Stomach (tissue), 8 donors: ENCODE measurements at regions not wholly inside any gene's neighbourhood (a gene's known extent, or its start where the extent isn't known, plus 50 kb on each side); places are given as distances from the start of the nearest gene placed in this dataset.
"Not testable (repeated sequence)": the region's sequence is repeated elsewhere in the genome, so short reads cannot be mapped to it uniquely, and the experiment has no call there.

Experiments used
- DNase-seq, 2 donors: peaks; one replicate each; pipeline versions ENCODE4 v3.0.0 to v3.0.0-alpha.2; 2013 to 2019
- H3K27ac ChIP-seq, 5 donors: fragments of 200-600 bp in 4 of 5; sonication (generic) in 4 of 5; one replicate each; pipeline ENCODE4 v1.5.1; 2013 to 2019; ENCODE audit warnings: mild to moderate bottlenecking in 1 of 5, moderate library complexity in 1 of 5
- H3K27me3 ChIP-seq, 3 donors: fragments of 200-600 bp; sonication (generic); one replicate each; pipeline ENCODE4 v1.5.1; 2017 to 2019; ENCODE audit warnings: mixed run types in 1 of 3
- H3K36me3 ChIP-seq, 4 donors: fragments of 200-600 bp; sonication (generic); 1 replicate in 3 of 4; 2 replicates in 1 of 4; pipeline ENCODE4 v1.5.1; 2016 to 2019
- H3K4me1 ChIP-seq, 4 donors: fragments of 200-600 bp; sonication (generic); one replicate each; pipeline ENCODE4 v1.5.1; 2016 to 2019
- H3K4me3 ChIP-seq, 4 donors: fragments of 200-600 bp; sonication (generic) in 3 of 4; one replicate each; pipeline ENCODE4 v1.5.1; 2016 to 2019; ENCODE audit warnings: mild to moderate bottlenecking in 1 of 4
- H3K9me3 ChIP-seq, 4 donors: fragments of 200-600 bp; sonication (generic); one replicate each; pipeline ENCODE4 v1.5.1; 2016 to 2019
- EP300 ChIP-seq: sonication (generic); formaldehyde crosslinking; IDR thresholded peaks from one replicate; pipeline ENCODE4 v1.6.1; 2017; ENCODE audit warnings: antibody characterized with exemption
- POLR2A ChIP-seq, 4 donors: fragments of 450-650 bp; IDR thresholded peaks; one replicate each; pipeline ENCODE4 v1.6.1; 2016; ENCODE audit warnings: antibody characterized with exemption in 4 of 4, control low read depth in 2 of 4, mild to moderate bottlenecking in 1 of 4, moderate library complexity in 1 of 4
- POLR2AphosphoS5 ChIP-seq, 3 donors: sonication (generic); formaldehyde crosslinking; IDR thresholded peaks; one replicate each; pipeline ENCODE4 v1.6.1; 2016; ENCODE audit warnings: antibody characterized with exemption in 3 of 3
- WGBS, 5 donors: extraction: QIAGEN DNeasy Blood & Tissue Kit in 3 of 5; methylation state at CpG; one replicate each; pipeline versions ENCODE4 v1.1.5 to v1.1.7; 2013 to 2018; 5-methylcytosine and 5-hydroxymethylcytosine counted together
- intact Hi-C: fragments of 100-400 bp; cut with DNase I; formaldehyde crosslinking; loops from one replicate; pipeline ENCODE4 v1.15.1; 2023; ENCODE audit warnings: low total_unique reads
- TF ChIP-seq, protein P1 (sequence below), 7 experiments: fragments of 450-650 bp in 4 of 7; fragments of 200-600 bp in 3 of 7; sonication (generic) in 3 of 7; IDR thresholded peaks; one replicate each; pipeline ENCODE4 v1.5.1; 2016 to 2019; ENCODE audit warnings: antibody characterized with exemption in 7 of 7, control low read depth in 2 of 7, mild to moderate bottlenecking in 1 of 7
- donor health status: healthy with polysubstance abuse.
- donor health status: Bipolar disorder and iron deficiency.
- donor health status: healthy.

DNA sequence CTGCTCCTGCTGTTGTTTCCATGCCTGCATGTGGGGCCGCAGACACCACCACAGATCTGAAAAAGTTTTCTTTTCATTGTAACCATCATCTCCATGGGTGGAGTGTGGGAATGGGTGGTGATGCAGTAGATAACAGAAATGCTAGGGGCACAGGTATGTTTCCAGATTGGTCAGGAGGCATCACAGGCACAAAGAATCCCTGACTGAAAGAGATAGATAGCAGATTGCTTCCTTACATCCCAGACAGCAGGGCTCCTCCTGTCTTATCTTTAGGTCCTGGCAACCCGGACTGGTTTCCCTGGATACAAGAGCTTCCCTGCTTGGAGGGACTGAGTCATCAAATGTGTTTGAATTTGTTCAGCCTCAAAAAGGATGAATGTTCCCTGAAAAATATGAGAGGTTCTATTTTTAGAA lies 1937.6 kb downstream of the PCDH9 start:
- Histone ChIP-seq H3K27ac (no peak overlapping the region), H3K36me3 (no peaks in the 10 kb centered on the region), H3K4me3 (no peak overlapping the region), H3K27me3 (no peaks in the 10 kb centered on the region), H3K4me1 (no peaks in the 10 kb centered on the region), H3K9me3 (no peaks in the 10 kb centered on the region)
- 39 to 52% (median 43%) methylated on average over 2 of the region's 2 CpGs for WGBS, 5 donors
- peak in 1 of 2 donors; percentile 46 for DNase-seq
- intact Hi-C loops, result no loop called here
- TF ChIP-seq POLR2AphosphoS5 (IDR thresholded peaks at IDR 0.05) (no peak), EP300 (no peak), POLR2A (IDR thresholded peaks at IDR 0.05) (no peak)
- TF ChIP-seq, protein P1, sequence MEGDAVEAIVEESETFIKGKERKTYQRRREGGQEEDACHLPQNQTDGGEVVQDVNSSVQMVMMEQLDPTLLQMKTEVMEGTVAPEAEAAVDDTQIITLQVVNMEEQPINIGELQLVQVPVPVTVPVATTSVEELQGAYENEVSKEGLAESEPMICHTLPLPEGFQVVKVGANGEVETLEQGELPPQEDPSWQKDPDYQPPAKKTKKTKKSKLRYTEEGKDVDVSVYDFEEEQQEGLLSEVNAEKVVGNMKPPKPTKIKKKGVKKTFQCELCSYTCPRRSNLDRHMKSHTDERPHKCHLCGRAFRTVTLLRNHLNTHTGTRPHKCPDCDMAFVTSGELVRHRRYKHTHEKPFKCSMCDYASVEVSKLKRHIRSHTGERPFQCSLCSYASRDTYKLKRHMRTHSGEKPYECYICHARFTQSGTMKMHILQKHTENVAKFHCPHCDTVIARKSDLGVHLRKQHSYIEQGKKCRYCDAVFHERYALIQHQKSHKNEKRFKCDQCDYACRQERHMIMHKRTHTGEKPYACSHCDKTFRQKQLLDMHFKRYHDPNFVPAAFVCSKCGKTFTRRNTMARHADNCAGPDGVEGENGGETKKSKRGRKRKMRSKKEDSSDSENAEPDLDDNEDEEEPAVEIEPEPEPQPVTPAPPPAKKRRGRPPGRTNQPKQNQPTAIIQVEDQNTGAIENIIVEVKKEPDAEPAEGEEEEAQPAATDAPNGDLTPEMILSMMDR (IDR thresholded peaks at IDR 0.05), result no peak

DNA sequence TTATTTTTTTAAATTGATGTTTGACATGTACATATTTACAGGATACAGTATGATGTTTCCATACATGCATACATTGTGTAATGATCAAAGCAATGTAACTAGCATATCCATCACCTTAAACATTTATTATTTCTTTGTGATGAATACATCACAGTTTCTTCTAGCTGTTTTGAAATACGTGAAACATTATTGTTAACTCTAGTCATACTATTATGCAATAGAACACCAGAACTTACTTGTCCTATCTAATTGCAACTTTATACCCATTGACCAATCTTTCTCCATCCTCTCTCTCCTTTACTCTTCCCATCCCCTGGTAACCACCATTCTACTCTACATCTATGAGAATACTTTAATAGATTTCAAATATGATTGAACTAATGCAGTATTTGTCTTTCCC lies 1942.7 kb downstream of the PCDH9 start:
- no peak for TF ChIP-seq EP300
- TF ChIP-seq, protein P1 (IDR thresholded peaks at IDR 0.05), result no peak
- WGBS, 5 donors, result 81 to 97% (median 92%) methylated on average over 1 of the region's 1 CpG
- no peak for DNase-seq
- Histone ChIP-seq H3K9me3 (no peaks in the 10 kb centered on the region), H3K36me3 (no peaks in the 10 kb centered on the region), H3K27me3 (no peaks in the 10 kb centered on the region), H3K27ac (no peak overlapping the region), H3K4me3 (no peak overlapping the region), H3K4me1 (no peaks in the 10 kb centered on the region)
- intact Hi-C loops, result no loop called here

DNA sequence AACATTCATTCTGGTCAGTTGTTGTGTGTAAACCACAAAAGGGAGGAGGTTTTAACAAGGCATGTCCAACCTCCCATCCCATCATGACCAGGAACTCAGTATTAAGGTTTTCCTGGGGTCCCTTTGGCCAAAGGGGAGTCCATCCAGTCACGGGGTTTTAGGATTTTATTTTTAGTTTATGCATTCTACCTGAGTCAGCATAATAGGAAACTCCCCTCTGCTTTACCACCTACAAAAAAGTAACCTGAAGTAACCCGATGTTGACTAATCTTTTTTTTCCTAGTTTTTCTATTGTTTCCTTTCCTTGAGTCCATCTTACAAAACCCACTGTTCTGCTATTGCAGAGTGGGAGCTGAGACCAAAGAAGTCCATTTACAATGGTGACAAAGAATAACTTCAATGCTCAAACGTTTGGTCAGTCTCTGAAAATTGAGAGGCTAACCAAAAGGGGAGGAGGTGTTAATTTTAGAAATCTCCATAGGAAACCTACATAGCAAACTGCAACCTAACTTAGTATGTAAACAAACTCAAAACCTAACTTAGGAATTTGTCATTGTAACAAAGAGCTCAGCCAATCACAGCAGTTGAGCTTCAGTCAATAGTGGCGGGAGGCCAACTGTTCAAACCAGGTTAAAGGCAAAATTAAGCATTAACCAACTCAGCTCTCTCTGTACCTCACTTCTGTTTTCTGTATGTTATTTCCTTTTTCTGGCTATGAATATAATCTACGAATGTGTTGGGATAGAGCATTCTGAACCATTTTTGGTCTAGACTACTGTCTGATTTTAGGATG lies 1954.1 kb downstream of the PCDH9 start:
- Histone ChIP-seq H3K9me3 (peaks cover 0 to 23% (median 11%) of the 10 kb centered on the region in 4 donors), H3K36me3 (no peaks in the 10 kb centered on the region), H3K4me3 (no peak overlapping the region), H3K27ac (no peak overlapping the region), H3K4me1 (no peaks in the 10 kb centered on the region), H3K27me3 (no peaks in the 10 kb centered on the region)
- TF ChIP-seq POLR2A (IDR thresholded peaks at IDR 0.05) (no peak), EP300 (no peak), POLR2AphosphoS5 (IDR thresholded peaks at IDR 0.05) (no peak)
- TF ChIP-seq, protein P1 (IDR thresholded peaks at IDR 0.05), result no peak
- 57 to 73% (median 66%) methylated on average over 5 of the region's 5 CpGs for WGBS, 5 donors
- intact Hi-C loops, result no loop called here
- DNase-seq, result no peak

DNA sequence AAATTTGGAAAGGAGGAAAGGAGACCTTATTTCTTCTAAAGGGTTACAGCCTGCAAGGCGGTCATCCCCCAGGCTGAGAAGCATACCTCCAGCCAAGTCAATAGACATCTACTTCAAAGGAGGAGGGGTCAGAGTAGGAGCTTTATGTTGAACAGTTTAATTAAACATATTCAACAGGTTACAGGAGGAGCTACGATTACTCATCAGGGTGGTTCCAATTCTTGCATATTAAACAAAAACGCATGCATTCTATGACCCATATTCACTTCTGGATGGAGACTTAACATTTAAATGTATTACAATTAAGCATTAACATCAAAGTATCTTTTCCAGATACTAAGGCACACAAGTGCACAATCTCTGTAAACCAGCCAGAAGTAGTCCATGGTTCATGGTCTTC lies 1955.0 kb downstream of the PCDH9 start:
- no peak overlapping the region for H3K4me3 ChIP-seq
- intact Hi-C loops, result no loop called here
- no peaks in the 10 kb centered on the region for H3K27me3 ChIP-seq
- DNase-seq, result no peak
- TF ChIP-seq POLR2A (IDR thresholded peaks at IDR 0.05) (no peak), POLR2AphosphoS5 (IDR thresholded peaks at IDR 0.05) (no peak), EP300 (no peak)
- TF ChIP-seq, protein P1 (IDR thresholded peaks at IDR 0.05), result no peak
- H3K9me3 ChIP-seq, result peaks cover 0 to 23% (median 11%) of the 10 kb centered on the region in 4 donors
- 83 to 95% (median 94%) methylated on average over 3 of the region's 3 CpGs for WGBS, 5 donors
- H3K36me3 ChIP-seq, result no peaks in the 10 kb centered on the region
- H3K4me1 ChIP-seq, result no peaks in the 10 kb centered on the region
- no peak overlapping the region for H3K27ac ChIP-seq

DNA sequence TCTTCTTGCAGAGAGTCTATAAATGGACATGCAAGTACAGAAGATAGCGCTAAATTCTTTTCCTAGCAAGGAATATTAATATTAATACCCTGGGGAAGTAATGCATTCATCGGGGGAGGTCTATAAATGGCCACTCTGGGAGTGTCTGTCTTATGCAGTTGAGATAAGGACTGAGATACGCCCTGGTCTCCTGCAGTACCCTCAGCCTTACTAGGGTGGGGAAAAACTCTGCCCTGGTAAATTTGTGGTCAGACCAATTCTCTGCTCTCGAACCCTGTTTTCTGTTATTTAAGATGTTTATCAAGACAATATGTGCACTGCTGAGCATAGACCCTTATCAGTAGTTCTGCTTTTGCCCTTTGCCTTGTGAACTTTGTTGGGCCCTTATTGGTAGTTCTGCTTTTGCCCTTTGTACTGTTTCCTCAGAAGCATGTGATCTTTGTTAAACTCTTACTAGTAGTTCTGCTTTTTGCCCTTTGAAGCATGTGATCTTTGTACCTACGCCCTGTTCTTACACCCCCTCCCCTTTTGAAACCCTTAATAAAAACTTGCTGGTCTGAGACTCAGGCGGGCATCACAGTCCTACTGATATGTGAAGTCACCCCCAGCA lies 1956.2 kb downstream of the PCDH9 start:
- intact Hi-C loops, DNase-seq, H3K27ac ChIP-seq, H3K36me3 ChIP-seq, H3K4me1 ChIP-seq, H3K4me3 ChIP-seq, H3K27me3 ChIP-seq: not testable (repeated sequence)
- peaks cover 0 to 23% (median 11%) of the 10 kb centered on the region in 4 donors for H3K9me3 ChIP-seq
- WGBS, 5 donors, result 86 to 94% (median 88%) methylated on average over 6 of the region's 6 CpGs
